Body of pancreas (tissue), 4 donors: ENCODE measurements at regions not wholly inside any gene's neighbourhood (a gene's known extent, or its start where the extent isn't known, plus 50 kb on each side); places are given as distances from the start of the nearest gene placed in this dataset.

Source experiments
- ATAC-seq: fragments of 150-250 bp; one replicate; pipeline ENCODE4 v1.9.1; 2016
- DNase-seq, 4 donors: peaks; one replicate each; pipeline ENCODE4 v3.0.0-alpha.2; 2019
- H3K27ac ChIP-seq, 4 donors: fragments of 200-600 bp; sonication (generic); 1 replicate in 3 of 4; 2 replicates in 1 of 4; pipeline versions ENCODE4 v1.5.1 to v1.6.1; 2016 to 2019; ENCODE audit warnings: mild to moderate bottlenecking in 1 of 4, mixed read lengths in 1 of 4, moderate library complexity in 1 of 4
- H3K27me3 ChIP-seq, 2 donors: fragments of 200-600 bp; sonication (generic); one replicate each; pipeline ENCODE4 v1.6.0; 2016; ENCODE audit warnings: mild to moderate bottlenecking in 1 of 2
- H3K36me3 ChIP-seq, 2 donors: fragments of 200-600 bp; sonication (generic); replicated peaks in 1 of 2; 2 replicates each; pipeline ENCODE4 v1.5.1; 2016; ENCODE audit warnings: low read depth in 2 of 2; ENCODE audit not compliant: insufficient read depth in 1 of 2
- H3K4me1 ChIP-seq: fragments of 200-600 bp; sonication (generic); one replicate; pipeline ENCODE4 v1.6.0; 2016
- H3K4me3 ChIP-seq, 2 donors: fragments of 200-600 bp; sonication (generic); 1 replicate in 1 of 2; 2 replicates in 1 of 2; pipeline ENCODE4 v1.5.1; 2016 to 2019
- H3K9me3 ChIP-seq, 3 donors: fragments of 200-600 bp; sonication (generic); 1 replicate in 2 of 3; 2 replicates in 1 of 3; pipeline ENCODE4 v1.5.1; 2016
- CTCF ChIP-seq, 7 experiments: fragments of 450-650 bp in 4 of 7; fragments of 200-600 bp in 3 of 7; sonication (generic) in 3 of 7; IDR thresholded peaks; one replicate each; pipeline ENCODE4 v1.5.1; 2016 to 2019; ENCODE audit warnings: antibody characterized with exemption in 7 of 7
- POLR2A ChIP-seq, 3 donors: fragments of 450-650 bp; IDR thresholded peaks; one replicate each; pipeline ENCODE4 v1.6.1; 2016; ENCODE audit warnings: antibody characterized with exemption in 3 of 3, mild to moderate bottlenecking in 2 of 3
- WGBS, 2 donors: methylation state at CpG; one replicate each; pipeline ENCODE4 v1.1.5; 2017; 5-methylcytosine and 5-hydroxymethylcytosine counted together
- intact Hi-C: fragments of 100-400 bp; cut with DNase I; formaldehyde crosslinking; loops from one replicate; pipeline ENCODE4 v1.15.1; 2023

DNA sequence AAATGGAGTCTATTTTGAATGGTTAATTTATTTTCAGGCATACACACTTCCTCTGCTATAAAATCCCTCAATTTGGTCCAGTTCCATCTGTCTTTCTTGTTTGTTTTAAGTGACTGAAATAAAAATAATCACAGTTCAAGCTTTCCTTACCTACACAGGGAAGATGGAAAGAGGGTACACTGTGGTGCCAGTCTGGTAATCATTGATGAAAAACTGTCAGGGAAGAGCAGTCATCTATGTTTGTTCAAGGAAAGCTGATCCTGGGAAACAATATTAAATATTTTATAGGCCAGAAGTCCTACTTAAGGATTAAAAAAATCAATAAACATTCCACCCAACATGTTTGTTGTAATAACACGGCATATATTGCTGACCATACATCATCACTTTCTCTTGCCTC, 115.2 kb upstream of the KCNMB2 start:
- intact Hi-C loops = no loop called here
- no peaks in the 10 kb centered on the region for H3K27me3 ChIP-seq
- TF ChIP-seq CTCF (IDR thresholded peaks at IDR 0.05) = no peak
- TF ChIP-seq POLR2A (IDR thresholded peaks at IDR 0.05) = no peak
- 26 to 35% methylated on average over 1 of the region's 1 CpG for whole genome bisulfite sequencing, 2 donors
- no peaks in the 10 kb centered on the region for H3K36me3 ChIP-seq
- no peak for ATAC-seq
- H3K4me1 ChIP-seq = no peaks in the 10 kb centered on the region
- no peak overlapping the region for H3K4me3 ChIP-seq
- H3K9me3 ChIP-seq = no peaks in the 10 kb centered on the region
- H3K27ac ChIP-seq = no peak overlapping the region
- no peak for DNase-seq

- Histone ChIP-seq H3K4me1 (no peaks in the 10 kb centered on the region), H3K36me3 (no peaks in the 10 kb centered on the region), H3K27ac (no peak overlapping the region), H3K27me3 (no peaks in the 10 kb centered on the region), H3K4me3 (no peak overlapping the region), H3K9me3 (no peaks in the 10 kb centered on the region)
- no peak for DNase-seq
- intact Hi-C loops = no loop called here
- ATAC-seq = no peak
- TF ChIP-seq POLR2A (IDR thresholded peaks at IDR 0.05) = no peak
- TF ChIP-seq CTCF (IDR thresholded peaks at IDR 0.05) = no peak
Observed at GRCh38 chr3:178422406-178422805, 113.8 kb upstream of the KCNMB2 start.

- no peaks in the 10 kb centered on the region for H3K4me1 ChIP-seq
- no peaks in the 10 kb centered on the region for H3K9me3 ChIP-seq
- no peaks in the 10 kb centered on the region for H3K27me3 ChIP-seq
- intact Hi-C loops = no loop called here
- H3K4me3 ChIP-seq = no peak overlapping the region
- H3K27ac ChIP-seq = no peak overlapping the region
- ATAC-seq (no peak), DNase-seq (no peak)
- TF ChIP-seq CTCF (IDR thresholded peaks at IDR 0.05) (no peak), POLR2A (IDR thresholded peaks at IDR 0.05) (no peak)
- no peaks in the 10 kb centered on the region for H3K36me3 ChIP-seq
Observed at GRCh38 chr3:178428037-178428436, 108.2 kb upstream of the KCNMB2 start.

GRCh38 chr3:178434206-178434805, 101.9 kb upstream of the KCNMB2 start:
- DNase-seq (no peak), ATAC-seq (no peak)
- Histone ChIP-seq H3K4me1 (no peaks in the 10 kb centered on the region), H3K27ac (no peak overlapping the region), H3K36me3 (no peaks in the 10 kb centered on the region), H3K27me3 (no peaks in the 10 kb centered on the region), H3K4me3 (no peak overlapping the region), H3K9me3 (no peaks in the 10 kb centered on the region)
- intact Hi-C loops = loop anchor here (10.0 kb wide), 1 partner anchor 530 kb away; no protein-coding TSS in a partner anchor
- TF ChIP-seq POLR2A (IDR thresholded peaks at IDR 0.05) (no peak), CTCF (IDR thresholded peaks at IDR 0.05) (peak in 1 of 7 experiments; percentile 9)
- 18 to 19% methylated on average over 5 of the region's 5 CpGs for WGBS, 2 donors

GRCh38 chr3:178435575-178435974, 100.7 kb upstream of the KCNMB2 start:
- Histone ChIP-seq H3K27me3 (no peaks in the 10 kb centered on the region), H3K36me3 (no peaks in the 10 kb centered on the region), H3K4me1 (no peaks in the 10 kb centered on the region), H3K27ac (no peak overlapping the region), H3K4me3 (no peak overlapping the region), H3K9me3 (no peaks in the 10 kb centered on the region)
- intact Hi-C loops = loop anchor here (10.0 kb wide), 1 partner anchor 529 kb away; no protein-coding TSS in a partner anchor
- ATAC-seq (no peak), DNase-seq (no peak)
- TF ChIP-seq POLR2A (IDR thresholded peaks at IDR 0.05) = no peak
- TF ChIP-seq CTCF (IDR thresholded peaks at IDR 0.05) = no peak
- WGBS, 2 donors = 63 to 85% methylated on average over 5 of the region's 5 CpGs
